IMR-90 (cell line): ENCODE measurements at regions not wholly inside any gene's neighbourhood (a gene's known extent, or its start where the extent isn't known, plus 50 kb on each side); places are given as distances from the start of the nearest gene placed in this dataset.

Experiments used
- ATAC-seq: fragments of 200-7000 bp; cut with Tn5 transposase; 2 replicates; pipeline ENCODE4 v1.9.1; 2020; ENCODE audit warnings: low read depth, mild to moderate bottlenecking, moderate library complexity
- BruUV-seq: library from RNA; stranded (reverse); fragments of 400-500 nt; replicated peaks from 2 replicates; lab custom pipeline; 2021; lab: Mats Ljungman, UMichigan
- CTCF ChIA-PET: fragments of 300-600 bp; formaldehyde crosslinking; extraction: SDS; loops from one replicate; lab custom pipeline; 2021; ENCODE audit warnings: antibody characterized with exemption; lab: Yijun Ruan, JAX
- POLR2A ChIA-PET: fragments of 300-600 bp; sonication (Branson Sonifier 250); formaldehyde crosslinking; loops from one replicate; lab custom pipeline; 2022; ENCODE audit warnings: antibody characterized with exemption; ENCODE audit not compliant: unreplicated experiment; lab: Charles Lee
- DNase-seq: peaks from one replicate; pipeline ENCODE4 v3.0.0; 2013
- H2AFZ ChIP-seq: replicated peaks from 2 replicates; pipeline ENCODE3; 2013; ENCODE audit warnings: low read length, mild to moderate bottlenecking; ENCODE audit not compliant: poor library complexity
- H2AK5ac ChIP-seq: 2 replicates; pipeline ENCODE4 v1.6.1; 2013; ENCODE audit warnings: low read depth, low read length, inconsistent platforms
- H2AK9ac ChIP-seq: replicated peaks from 2 replicates; pipeline ENCODE3; 2013; ENCODE audit warnings: mild to moderate bottlenecking, low read depth, low read length, moderate library complexity; ENCODE audit not compliant: poor library complexity
- H2BK120ac ChIP-seq: 2 replicates; pipeline ENCODE4 v1.6.1; 2013; ENCODE audit warnings: low read depth, low read length, inconsistent platforms
- H2BK15ac ChIP-seq: 3 replicates; pipeline ENCODE4 v1.6.1; 2013; ENCODE audit warnings: low read depth, low read length, inconsistent platforms
- H2BK20ac ChIP-seq: 2 replicates; pipeline ENCODE4 v1.6.1; 2013; ENCODE audit warnings: low read depth, mild to moderate bottlenecking, inconsistent platforms, low read length, moderate library complexity
- H2BK5ac ChIP-seq: 2 replicates; pipeline ENCODE4 v1.6.1; 2013; ENCODE audit warnings: mild to moderate bottlenecking, low read depth, low read length, inconsistent platforms; ENCODE audit not compliant: poor library complexity, severe bottlenecking
- H3K14ac ChIP-seq: replicated peaks from 2 replicates; pipeline ENCODE4 v1.6.1; 2013; ENCODE audit warnings: low read depth, low read length, inconsistent platforms
- H3K18ac ChIP-seq: 2 replicates; pipeline ENCODE4 v1.6.1; 2013; ENCODE audit warnings: low read depth, low read length, control low read depth
- H3K23ac ChIP-seq: 2 replicates; pipeline ENCODE4 v1.6.1; 2013; ENCODE audit warnings: low read depth, low read length, inconsistent platforms
- H3K27ac ChIP-seq: 2 replicates; pipeline ENCODE4 v1.5.1; 2013; ENCODE audit warnings: mild to moderate bottlenecking, control low read depth, low read length; ENCODE audit not compliant: insufficient read depth
- H3K27me3 ChIP-seq: 2 replicates; pipeline ENCODE4 v1.6.1; 2013; ENCODE audit warnings: low read length; ENCODE audit not compliant: control insufficient read depth, insufficient read depth
- H3K36me3 ChIP-seq: 2 replicates; pipeline ENCODE4 v1.6.1; 2013; ENCODE audit warnings: low read length, mixed read lengths; ENCODE audit not compliant: control insufficient read depth, insufficient read depth
- H3K4ac ChIP-seq: 2 replicates; pipeline ENCODE4 v1.6.1; 2013; ENCODE audit warnings: low read depth, low read length, inconsistent platforms
- H3K4me1 ChIP-seq: 2 replicates; pipeline ENCODE4 v1.6.1; 2013; ENCODE audit warnings: low read length, mixed read lengths; ENCODE audit not compliant: control insufficient read depth, insufficient read depth
- H3K4me2 ChIP-seq: 2 replicates; pipeline ENCODE4 v1.6.1; 2013; ENCODE audit warnings: low read depth, mild to moderate bottlenecking, control low read depth, low read length, moderate library complexity
- H3K4me3 ChIP-seq: 2 replicates; pipeline ENCODE4 v1.5.1; 2013; ENCODE audit warnings: low read depth, mild to moderate bottlenecking, control low read depth, low read length, moderate library complexity; ENCODE audit not compliant: insufficient read depth
- H3K56ac ChIP-seq: 2 replicates; pipeline ENCODE4 v1.6.1; 2013; ENCODE audit warnings: low read length, inconsistent platforms; ENCODE audit not compliant: insufficient read depth; ENCODE audit errors: extremely low read depth
- H3K79me1 ChIP-seq, 2 experiments: 2 replicates each; pipeline ENCODE4 v1.6.1; 2013; ENCODE audit warnings: low read length in 2 of 2, inconsistent platforms in 1 of 2, low read depth in 1 of 2
- H3K9ac ChIP-seq: 2 replicates; pipeline ENCODE4 v1.6.1; 2013; ENCODE audit warnings: low read depth, low read length, control low read depth
- H3K9me1 ChIP-seq: 2 replicates; pipeline ENCODE4 v1.6.1; 2013; ENCODE audit warnings: low read length, inconsistent platforms; ENCODE audit not compliant: insufficient read depth
- H3K9me3 ChIP-seq: 2 replicates; pipeline ENCODE4 v1.6.1; 2013; ENCODE audit warnings: low read length; ENCODE audit not compliant: control insufficient read depth, insufficient read depth
- H4K20me1 ChIP-seq: 2 replicates; pipeline ENCODE4 v1.6.1; 2013; ENCODE audit warnings: low read length, inconsistent platforms; ENCODE audit not compliant: insufficient read depth
- H4K5ac ChIP-seq: 2 replicates; pipeline ENCODE4 v1.6.1; 2013; ENCODE audit warnings: mild to moderate bottlenecking, low read depth, low read length, control low read depth
- H4K8ac ChIP-seq, 2 experiments: 2 replicates each; pipeline ENCODE4 v1.6.1; 2013; ENCODE audit warnings: low read depth in 2 of 2, low read length in 2 of 2, control low read depth in 1 of 2, inconsistent platforms in 1 of 2
- H4K91ac ChIP-seq: 2 replicates; pipeline ENCODE4 v1.6.1; 2013; ENCODE audit warnings: low read depth, low read length, inconsistent platforms; ENCODE audit not compliant: insufficient read depth
- CEBPB ChIP-seq: IDR thresholded peaks from 2 replicates; pipeline ENCODE4 v1.6.1; 2012; ENCODE audit warnings: low read depth, low read length, improper control_type of control experiment
- NFE2L2 ChIP-seq: fragments of 150-350 bp; IDR thresholded peaks from 2 replicates; pipeline ENCODE4 v1.6.1; 2016; ENCODE audit warnings: low read depth, mild to moderate bottlenecking, low read length
- WGBS, 2 experiments: methylation state at CpG; one replicate each; pipeline versions ENCODE4 v1.1.5 to v1.1.7; 2013; ENCODE audit warnings: missing lambda C conversion rate in 2 of 2; ENCODE audit not compliant: insufficient read length in 1 of 2; ENCODE audit errors: extremely low coverage in 2 of 2; 5-methylcytosine and 5-hydroxymethylcytosine counted together
- dilution Hi-C: fragments of 300-500 bp; cut with HindIII; formaldehyde crosslinking; loops from one replicate; pipeline ENCODE4 v1.14.3; 2018; ENCODE audit warnings: low sequenced_read_pairs; ENCODE audit not compliant: unreplicated experiment
- in situ Hi-C: fragments of 300-500 bp; cut with MboI; formaldehyde crosslinking; loops from 3 replicates; pipeline ENCODE4 v1.14.3; 2019; ENCODE audit warnings: low sequenced_read_pairs, inconsistent platforms, mixed read lengths
- intact Hi-C: fragments of 100-400 bp; cut with micrococcal nuclease; formaldehyde crosslinking; loops from 2 replicates; pipeline ENCODE4 v1.10.0; 2022
- TF ChIP-seq, protein P1 (sequence below): conservative IDR thresholded peaks from 2 replicates; pipeline ENCODE4 v1.5.1; 2012; ENCODE audit warnings: mild to moderate bottlenecking, low read depth, low read length, improper control_type of control experiment

DNA sequence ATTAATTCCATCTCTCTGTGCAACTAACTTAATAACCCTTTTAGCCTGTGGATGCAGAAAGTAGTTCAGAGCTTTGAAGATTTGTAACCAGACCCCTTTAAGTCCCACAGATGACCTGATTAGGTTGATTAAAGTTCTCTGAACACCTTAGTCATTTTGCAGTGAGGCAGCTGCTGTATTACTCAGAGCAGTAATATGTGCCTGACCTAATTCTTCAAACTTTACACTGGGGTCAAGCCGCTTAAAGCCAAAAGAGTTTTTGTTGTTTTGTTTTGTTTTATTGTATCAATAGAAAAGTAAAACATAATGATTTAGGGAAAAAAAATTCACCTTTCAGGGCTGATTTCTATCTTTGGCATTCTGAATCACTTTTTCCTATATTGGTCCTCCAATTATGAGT is 78.6 kb upstream of the PLEKHG7 start:
- Histone ChIP-seq H3K23ac (no peak overlapping the region), H2AK5ac (no peak overlapping the region), H3K4me2 (no peak overlapping the region; the same call in 1 of the 2 replicates), H4K5ac (no peak overlapping the region), H3K27ac (no peak overlapping the region), H3K4me3 (no peak overlapping the region), H3K18ac (no peak overlapping the region), H2BK20ac (no peak overlapping the region), H3K9me3 (peaks cover 3% of the 10 kb centered on the region), H2BK5ac (peak overlapping the region; percentile 4), H3K79me1 (no peaks in the 10 kb centered on the region), H2AK9ac (no peak overlapping the region), H2BK120ac (no peak overlapping the region), H4K8ac (no peak overlapping the region), H3K4me1 (peaks cover 5% of the 10 kb centered on the region; the same call in 1 of the 2 replicates), H4K91ac (no peak overlapping the region), H3K9me1 (peaks cover 1% of the 10 kb centered on the region; the same call in 1 of the 2 replicates), H3K56ac (no peak overlapping the region), H2BK15ac (no peak overlapping the region), H3K14ac (no peak overlapping the region), H4K20me1 (no peaks in the 10 kb centered on the region), H3K27me3 (no peaks in the 10 kb centered on the region), H3K36me3 (no peaks in the 10 kb centered on the region), H3K4ac (no peak overlapping the region), H2AFZ (no peak overlapping the region), H3K9ac (no peak overlapping the region)
- intact Hi-C loops (no loop called here), dilution Hi-C loops (no loop called here), in situ Hi-C loops (no loop called here)
- DNase-seq (peak; percentile 77), ATAC-seq (peak; percentile 70; the same call in 1 of the 2 replicates)
- CTCF ChIA-PET = interaction anchor here (0.6 kb wide), 1 partner anchor 103 kb away, joined by 3 read pairs; no protein-coding TSS in a partner anchor
- POLR2A ChIA-PET = no interaction called here
- WGBS, 2 experiments = no CpG with 5 or more reads among the region's 1 CpG
- BruUV-seq = no TSS peak
- TF ChIP-seq, protein P1, sequence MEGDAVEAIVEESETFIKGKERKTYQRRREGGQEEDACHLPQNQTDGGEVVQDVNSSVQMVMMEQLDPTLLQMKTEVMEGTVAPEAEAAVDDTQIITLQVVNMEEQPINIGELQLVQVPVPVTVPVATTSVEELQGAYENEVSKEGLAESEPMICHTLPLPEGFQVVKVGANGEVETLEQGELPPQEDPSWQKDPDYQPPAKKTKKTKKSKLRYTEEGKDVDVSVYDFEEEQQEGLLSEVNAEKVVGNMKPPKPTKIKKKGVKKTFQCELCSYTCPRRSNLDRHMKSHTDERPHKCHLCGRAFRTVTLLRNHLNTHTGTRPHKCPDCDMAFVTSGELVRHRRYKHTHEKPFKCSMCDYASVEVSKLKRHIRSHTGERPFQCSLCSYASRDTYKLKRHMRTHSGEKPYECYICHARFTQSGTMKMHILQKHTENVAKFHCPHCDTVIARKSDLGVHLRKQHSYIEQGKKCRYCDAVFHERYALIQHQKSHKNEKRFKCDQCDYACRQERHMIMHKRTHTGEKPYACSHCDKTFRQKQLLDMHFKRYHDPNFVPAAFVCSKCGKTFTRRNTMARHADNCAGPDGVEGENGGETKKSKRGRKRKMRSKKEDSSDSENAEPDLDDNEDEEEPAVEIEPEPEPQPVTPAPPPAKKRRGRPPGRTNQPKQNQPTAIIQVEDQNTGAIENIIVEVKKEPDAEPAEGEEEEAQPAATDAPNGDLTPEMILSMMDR = no peak
- TF ChIP-seq CEBPB = no peak
- peak; percentile 48; the same call in 1 of the 2 replicates for TF ChIP-seq NFE2L2
